Mesendoderm (in vitro differentiated cells): ENCODE measurements at regions not wholly inside any gene's neighbourhood (a gene's known extent, or its start where the extent isn't known, plus 50 kb on each side); places are given as distances from the start of the nearest gene placed in this dataset.
A peak's percentile ranks its signal among the peaks of the same experiment; 100 is the strongest.

ENCODE experiments used
- DNase-seq: peaks from one replicate; pipeline ENCODE4 v3.0.0; 2013
- H2AK5ac ChIP-seq: 2 replicates; pipeline ENCODE4 v1.6.1; 2013; ENCODE audit warnings: low read length, inconsistent platforms
- H2BK120ac ChIP-seq: 2 replicates; pipeline ENCODE4 v1.6.1; 2013; ENCODE audit warnings: low read depth, mild to moderate bottlenecking, low read length, moderate library complexity, mixed read lengths
- H2BK15ac ChIP-seq: replicated peaks from 2 replicates; pipeline ENCODE4 v1.6.1; 2013; ENCODE audit warnings: low read depth, mild to moderate bottlenecking, moderate library complexity
- H2BK5ac ChIP-seq: 2 replicates; pipeline ENCODE4 v1.6.1; 2013; ENCODE audit warnings: low read length, inconsistent platforms
- H3K18ac ChIP-seq: 2 replicates; pipeline ENCODE4 v1.6.1; 2013; ENCODE audit warnings: mild to moderate bottlenecking, low read length, mixed read lengths
- H3K23ac ChIP-seq: one replicate; pipeline ENCODE4 v1.6.1; 2013; ENCODE audit warnings: low read length
- H3K27ac ChIP-seq: 2 replicates; pipeline ENCODE4 v1.5.1; 2013; ENCODE audit warnings: low read depth, mild to moderate bottlenecking, inconsistent platforms, low read length, moderate library complexity
- H3K27me3 ChIP-seq: 2 replicates; pipeline ENCODE4 v1.6.1; 2013; ENCODE audit warnings: low read length, control low read depth, mild to moderate bottlenecking, inconsistent platforms; ENCODE audit not compliant: insufficient read depth, poor library complexity
- H3K36me3 ChIP-seq: 2 replicates; pipeline ENCODE4 v1.6.1; 2013; ENCODE audit warnings: low read length, inconsistent platforms; ENCODE audit not compliant: control insufficient read depth, insufficient read depth
- H3K4ac ChIP-seq: one replicate; pipeline ENCODE4 v1.6.1; 2013; ENCODE audit warnings: low read depth, mild to moderate bottlenecking, low read length, moderate library complexity
- H3K4me1 ChIP-seq: 2 replicates; pipeline ENCODE4 v1.6.1; 2013; ENCODE audit warnings: low read depth, low read length, inconsistent platforms; ENCODE audit not compliant: control insufficient read depth
- H3K4me2 ChIP-seq: 2 replicates; pipeline ENCODE4 v1.6.1; 2013; ENCODE audit warnings: low read length
- H3K4me3 ChIP-seq: 2 replicates; pipeline ENCODE4 v1.5.1; 2013; ENCODE audit warnings: mild to moderate bottlenecking, low read length
- H3K56ac ChIP-seq: one replicate; pipeline ENCODE4 v1.6.1; 2013; ENCODE audit warnings: low read length
- H3K79me1 ChIP-seq: 2 replicates; pipeline ENCODE4 v1.6.1; 2013; ENCODE audit warnings: low read length, inconsistent platforms
- H3K79me2 ChIP-seq: 2 replicates; pipeline ENCODE4 v1.6.1; 2013; ENCODE audit warnings: mild to moderate bottlenecking, low read length; ENCODE audit not compliant: control insufficient read depth, insufficient read depth
- H3K9ac ChIP-seq: 2 replicates; pipeline ENCODE4 v1.6.1; 2013; ENCODE audit warnings: low read length, inconsistent platforms
- H4K5ac ChIP-seq: one replicate; pipeline ENCODE4 v1.6.1; 2013; ENCODE audit warnings: low read length
- H4K8ac ChIP-seq: one replicate; pipeline ENCODE4 v1.6.1; 2013; ENCODE audit warnings: low read depth, mild to moderate bottlenecking, control low read depth, low read length, moderate library complexity
- WGBS: extraction: QIAGEN DNeasy Blood & Tissue Kit; methylation state at CpG from one replicate; pipeline ENCODE4 v1.1.7; 2013; ENCODE audit warnings: low lambda C conversion rate, missing lambda C conversion rate; ENCODE audit not compliant: insufficient coverage; ENCODE audit errors: extremely low coverage; 5-methylcytosine and 5-hydroxymethylcytosine counted together

- no CpG with 5 or more reads among the region's 45 CpGs for WGBS
- no peak overlapping the region for H2BK15ac ChIP-seq
- H2AK5ac ChIP-seq = no peak overlapping the region
- no peak overlapping the region for H3K27ac ChIP-seq
- no peak overlapping the region for H3K23ac ChIP-seq
- H3K36me3 ChIP-seq = no peaks in the 10 kb centered on the region
- H3K79me2 ChIP-seq = no peaks in the 10 kb centered on the region
- H3K4me2 ChIP-seq = no peak overlapping the region
- H3K27me3 ChIP-seq = no peaks in the 10 kb centered on the region
- no peak overlapping the region for H4K8ac ChIP-seq
- no peak overlapping the region for H4K5ac ChIP-seq
- no peaks in the 10 kb centered on the region for H3K79me1 ChIP-seq
- H2BK120ac ChIP-seq = no peak overlapping the region
- no peak overlapping the region for H3K18ac ChIP-seq
- H2BK5ac ChIP-seq = no peak overlapping the region
- DNase-seq = no peak
- no peaks in the 10 kb centered on the region for H3K4me1 ChIP-seq
- H3K4ac ChIP-seq = no peak overlapping the region
- no peak overlapping the region for H3K9ac ChIP-seq
- no peak overlapping the region for H3K4me3 ChIP-seq
- H3K56ac ChIP-seq = no peak overlapping the region
These were observed 1680.6 kb upstream of the RAG2 start for GRCh38 chr11:38278457-38279141.

GRCh38 chr11:38274031-38274430, 1676.0 kb upstream of the RAG2 start:
- H3K79me1 ChIP-seq = no peaks in the 10 kb centered on the region
- H3K4ac ChIP-seq = no peak overlapping the region
- H3K79me2 ChIP-seq = no peaks in the 10 kb centered on the region
- DNase-seq = peak; percentile 29
- H4K5ac ChIP-seq = no peak overlapping the region
- H3K4me1 ChIP-seq = no peaks in the 10 kb centered on the region
- H2BK15ac ChIP-seq = no peak overlapping the region
- no peak overlapping the region for H2BK5ac ChIP-seq
- no peak overlapping the region for H3K4me2 ChIP-seq
- no peak overlapping the region for H3K9ac ChIP-seq
- H3K36me3 ChIP-seq = no peaks in the 10 kb centered on the region
- no peak overlapping the region for H4K8ac ChIP-seq
- no peak overlapping the region for H2BK120ac ChIP-seq
- no peak overlapping the region for H3K23ac ChIP-seq
- H3K56ac ChIP-seq = no peak overlapping the region
- WGBS = no CpG with 5 or more reads among the region's 2 CpGs
- no peaks in the 10 kb centered on the region for H3K27me3 ChIP-seq
- H2AK5ac ChIP-seq = no peak overlapping the region
- no peak overlapping the region for H3K18ac ChIP-seq
- no peak overlapping the region for H3K27ac ChIP-seq
- no peak overlapping the region for H3K4me3 ChIP-seq

- DNase-seq = no peak
- Histone ChIP-seq H3K4me3 (no peak overlapping the region), H3K79me2 (no peaks in the 10 kb centered on the region), H2BK15ac (no peak overlapping the region), H2AK5ac (no peak overlapping the region), H3K4me2 (no peak overlapping the region), H3K4me1 (no peaks in the 10 kb centered on the region), H3K36me3 (no peaks in the 10 kb centered on the region), H3K23ac (no peak overlapping the region), H3K18ac (no peak overlapping the region), H2BK5ac (no peak overlapping the region), H3K27ac (no peak overlapping the region), H3K4ac (no peak overlapping the region), H4K5ac (no peak overlapping the region), H3K56ac (no peak overlapping the region), H4K8ac (no peak overlapping the region), H3K9ac (no peak overlapping the region), H3K79me1 (no peaks in the 10 kb centered on the region), H2BK120ac (no peak overlapping the region), H3K27me3 (no peaks in the 10 kb centered on the region)
- WGBS = no CpG with 5 or more reads among the region's 4 CpGs
These were observed 1674.3 kb upstream of the RAG2 start for GRCh38 chr11:38272376-38272775.

GRCh38 chr11:38266691-38267090, 1668.7 kb upstream of the RAG2 start:
- no peak for DNase-seq
- no peak overlapping the region for H3K23ac ChIP-seq
- no peak overlapping the region for H3K4me2 ChIP-seq
- no peaks in the 10 kb centered on the region for H3K4me1 ChIP-seq
- WGBS = no CpG with 5 or more reads among the region's 3 CpGs
- H3K27me3 ChIP-seq = no peaks in the 10 kb centered on the region
- no peak overlapping the region for H3K9ac ChIP-seq
- no peak overlapping the region for H2BK5ac ChIP-seq
- no peaks in the 10 kb centered on the region for H3K79me1 ChIP-seq
- no peak overlapping the region for H2AK5ac ChIP-seq
- no peak overlapping the region for H4K8ac ChIP-seq
- no peaks in the 10 kb centered on the region for H3K36me3 ChIP-seq
- H3K27ac ChIP-seq = no peak overlapping the region
- H3K4me3 ChIP-seq = no peak overlapping the region
- no peaks in the 10 kb centered on the region for H3K79me2 ChIP-seq
- H2BK120ac ChIP-seq = no peak overlapping the region
- H3K18ac ChIP-seq = no peak overlapping the region
- no peak overlapping the region for H3K4ac ChIP-seq
- H2BK15ac ChIP-seq = no peak overlapping the region
- no peak overlapping the region for H3K56ac ChIP-seq
- H4K5ac ChIP-seq = no peak overlapping the region

- Histone ChIP-seq H3K27ac (no peak overlapping the region), H3K23ac (no peak overlapping the region), H3K4me3 (no peak overlapping the region), H4K8ac (no peak overlapping the region), H3K79me1 (no peaks in the 10 kb centered on the region), H4K5ac (no peak overlapping the region), H3K79me2 (no peaks in the 10 kb centered on the region), H2BK15ac (no peak overlapping the region), H3K56ac (no peak overlapping the region), H3K18ac (no peak overlapping the region), H3K4me2 (no peak overlapping the region), H3K27me3 (no peaks in the 10 kb centered on the region), H3K4ac (no peak overlapping the region), H3K36me3 (no peaks in the 10 kb centered on the region), H2BK5ac (no peak overlapping the region), H2AK5ac (no peak overlapping the region), H2BK120ac (no peak overlapping the region), H3K9ac (no peak overlapping the region), H3K4me1 (no peaks in the 10 kb centered on the region)
- DNase-seq = peak; percentile 21
These were observed 1658.4 kb upstream of the RAG2 start for GRCh38 chr11:38256436-38256835.

GRCh38 chr11:38254913-38255312, 1656.9 kb upstream of the RAG2 start:
- no peak overlapping the region for H3K4me3 ChIP-seq
- H3K79me2 ChIP-seq = no peaks in the 10 kb centered on the region
- H2BK120ac ChIP-seq = no peak overlapping the region
- no peak overlapping the region for H3K23ac ChIP-seq
- H4K5ac ChIP-seq = no peak overlapping the region
- H3K4me2 ChIP-seq = no peak overlapping the region
- H3K56ac ChIP-seq = no peak overlapping the region
- H3K27ac ChIP-seq = no peak overlapping the region
- no peak overlapping the region for H3K18ac ChIP-seq
- no peak for DNase-seq
- no peaks in the 10 kb centered on the region for H3K36me3 ChIP-seq
- WGBS = no CpG with 5 or more reads among the region's 2 CpGs
- H3K4ac ChIP-seq = no peak overlapping the region
- no peaks in the 10 kb centered on the region for H3K4me1 ChIP-seq
- H3K79me1 ChIP-seq = no peaks in the 10 kb centered on the region
- H3K9ac ChIP-seq = no peak overlapping the region
- no peak overlapping the region for H2BK15ac ChIP-seq
- no peaks in the 10 kb centered on the region for H3K27me3 ChIP-seq
- no peak overlapping the region for H4K8ac ChIP-seq
- H2AK5ac ChIP-seq = no peak overlapping the region
- H2BK5ac ChIP-seq = no peak overlapping the region
